ENCODE measurements at regions not wholly inside any gene's neighbourhood (a gene's known extent, or its start where the extent isn't known, plus 50 kb on each side); places are given as distances from the start of the nearest gene placed in this dataset.

DNA sequence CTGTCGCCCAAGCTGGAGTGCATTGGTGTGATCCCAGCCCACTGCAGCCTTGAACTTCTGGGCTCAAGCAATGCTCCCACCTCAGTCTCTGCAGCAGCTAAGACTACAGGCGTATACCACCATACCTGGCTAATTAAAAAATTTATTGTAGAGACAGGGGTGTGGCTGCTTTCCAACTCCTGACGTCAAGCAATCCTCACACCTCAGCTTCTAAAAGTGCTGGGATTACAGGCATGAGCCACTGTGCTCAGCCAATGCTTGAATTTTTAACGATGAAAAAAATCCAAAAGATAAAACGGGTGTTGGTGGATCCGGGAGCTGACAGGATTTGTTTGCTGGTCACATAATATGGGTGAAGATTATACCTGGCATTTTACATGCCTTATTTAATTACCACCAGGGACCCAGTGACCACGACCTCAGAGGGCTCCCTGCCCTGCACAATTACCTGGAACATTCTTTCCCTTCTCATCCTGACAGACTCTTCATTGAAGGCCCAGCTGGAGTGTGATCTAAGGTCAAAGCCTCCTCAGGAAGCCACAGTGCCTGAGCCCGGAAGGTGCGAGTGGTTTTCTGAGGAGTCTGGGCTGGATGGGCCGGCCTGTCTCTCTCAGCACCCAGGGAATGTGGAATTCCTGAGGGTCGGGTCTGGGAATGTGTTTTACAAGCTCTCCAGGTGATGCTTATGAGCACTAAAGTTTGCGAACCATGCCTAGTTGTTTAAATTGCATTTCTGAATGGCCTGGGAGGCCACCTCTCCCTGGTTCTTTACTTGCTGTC lies 193.3 kb downstream of the USP12 start:
- 44 to 52% methylated on average over 12 of the region's 12 CpGs for WGBS, 2 donors
- peak overlapping the region in 5 of 10 donors; percentile 10 to 61 (median 39) for H3K27ac ChIP-seq

DNA sequence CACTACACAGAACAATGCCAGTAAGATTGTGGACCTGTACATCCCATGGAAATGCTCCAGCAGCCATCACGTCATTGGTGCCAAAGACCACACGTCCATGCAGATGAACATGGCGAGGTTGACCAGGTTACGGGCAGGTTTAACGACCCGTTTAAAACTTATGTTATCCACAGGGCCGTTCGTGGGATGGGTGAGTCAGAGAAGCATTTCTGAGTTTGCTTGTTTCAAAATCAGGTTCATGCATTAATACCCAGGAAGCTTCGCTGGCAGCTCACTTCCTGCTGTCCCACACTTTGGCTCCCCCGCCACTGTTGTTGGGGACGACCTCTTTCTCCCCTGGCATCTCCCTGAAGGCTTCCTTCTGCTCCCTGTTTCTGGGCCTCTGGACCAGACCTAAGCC lies 194.1 kb downstream of the USP12 start:
- no peaks in the 10 kb centered on the region for H3K9me3 ChIP-seq
- no peak for DNase-seq
- peaks cover 0 to 15% (median 2%) of the 10 kb centered on the region in 9 donors for H3K4me1 ChIP-seq
- no peaks in the 10 kb centered on the region for H3K36me3 ChIP-seq
- 67 to 73% methylated on average over 11 of the region's 11 CpGs for WGBS, 2 donors
- TF ChIP-seq, protein P1, sequence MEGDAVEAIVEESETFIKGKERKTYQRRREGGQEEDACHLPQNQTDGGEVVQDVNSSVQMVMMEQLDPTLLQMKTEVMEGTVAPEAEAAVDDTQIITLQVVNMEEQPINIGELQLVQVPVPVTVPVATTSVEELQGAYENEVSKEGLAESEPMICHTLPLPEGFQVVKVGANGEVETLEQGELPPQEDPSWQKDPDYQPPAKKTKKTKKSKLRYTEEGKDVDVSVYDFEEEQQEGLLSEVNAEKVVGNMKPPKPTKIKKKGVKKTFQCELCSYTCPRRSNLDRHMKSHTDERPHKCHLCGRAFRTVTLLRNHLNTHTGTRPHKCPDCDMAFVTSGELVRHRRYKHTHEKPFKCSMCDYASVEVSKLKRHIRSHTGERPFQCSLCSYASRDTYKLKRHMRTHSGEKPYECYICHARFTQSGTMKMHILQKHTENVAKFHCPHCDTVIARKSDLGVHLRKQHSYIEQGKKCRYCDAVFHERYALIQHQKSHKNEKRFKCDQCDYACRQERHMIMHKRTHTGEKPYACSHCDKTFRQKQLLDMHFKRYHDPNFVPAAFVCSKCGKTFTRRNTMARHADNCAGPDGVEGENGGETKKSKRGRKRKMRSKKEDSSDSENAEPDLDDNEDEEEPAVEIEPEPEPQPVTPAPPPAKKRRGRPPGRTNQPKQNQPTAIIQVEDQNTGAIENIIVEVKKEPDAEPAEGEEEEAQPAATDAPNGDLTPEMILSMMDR (IDR thresholded peaks at IDR 0.05): no peak
- H3K27me3 ChIP-seq: peaks cover 0 to 9% (median 0%) of the 10 kb centered on the region in 7 donors
- intact Hi-C loops (cut with DNase I): no loop called here
- H3K4me3 ChIP-seq: no peak overlapping the region
- peak overlapping the region in 1 of 10 donors; percentile 27 for H3K27ac ChIP-seq
- peak in 3 of 8 donors; percentile 6 to 28 (median 7) for ATAC-seq

More for the DNA sequence above, 193.3 kb downstream of the USP12 start:
- H3K36me3 ChIP-seq: no peaks in the 10 kb centered on the region
- no peak overlapping the region for H3K4me3 ChIP-seq
- peaks cover 0 to 23% (median 5%) of the 10 kb centered on the region in 9 donors for H3K4me1 ChIP-seq
- no peak for DNase-seq
- no peaks in the 10 kb centered on the region for H3K9me3 ChIP-seq
- ATAC-seq: peak in 6 of 8 donors; percentile 18 to 44 (median 36)
- TF ChIP-seq, protein P1 (IDR thresholded peaks at IDR 0.05): no peak
- peaks cover 0 to 9% (median 0%) of the 10 kb centered on the region in 7 donors for H3K27me3 ChIP-seq
- intact Hi-C loops (cut with DNase I): no loop called here

- H3K27me3 ChIP-seq: peaks cover 0 to 9% (median 0%) of the 10 kb centered on the region in 7 donors
- H3K36me3 ChIP-seq: no peaks in the 10 kb centered on the region
- peaks cover 0 to 13% (median 0%) of the 10 kb centered on the region in 9 donors for H3K4me1 ChIP-seq
- DNase-seq (no peak), ATAC-seq (no peak)
- WGBS, 2 donors: 84 to 95% methylated on average over 1 of the region's 1 CpG
- no peak overlapping the region for H3K27ac ChIP-seq
- TF ChIP-seq, protein P1 (IDR thresholded peaks at IDR 0.05): no peak
- H3K4me3 ChIP-seq: no peak overlapping the region
- intact Hi-C loops (cut with DNase I): no loop called here
- H3K9me3 ChIP-seq: no peaks in the 10 kb centered on the region
Measured at GRCh38 chr13:26976313-26976712, 195.3 kb downstream of the USP12 start.

DNA sequence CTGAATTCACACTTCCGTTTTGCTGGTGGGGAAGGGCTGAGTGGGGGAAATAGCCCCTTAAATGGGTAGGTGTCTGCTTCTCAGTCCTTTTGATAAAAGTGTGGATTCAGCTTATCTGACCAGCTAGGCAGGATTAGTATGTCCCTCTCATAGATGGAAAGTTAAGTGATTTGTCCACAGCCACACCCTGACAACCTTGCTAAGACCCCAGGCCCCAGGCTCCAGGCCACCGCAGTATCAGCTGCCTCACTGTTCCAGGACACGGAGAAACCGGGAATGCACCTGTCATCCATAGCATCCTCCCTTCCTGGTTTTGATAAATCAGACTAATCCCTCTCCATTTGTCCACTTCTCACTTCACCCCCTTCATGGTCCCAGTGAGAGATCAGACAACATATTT lies 197.7 kb downstream of the USP12 start:
- Histone ChIP-seq H3K4me1 (peaks cover 0 to 9% (median 0%) of the 10 kb centered on the region in 9 donors), H3K27me3 (peaks cover 0 to 9% (median 0%) of the 10 kb centered on the region in 7 donors), H3K4me3 (no peak overlapping the region), H3K36me3 (no peaks in the 10 kb centered on the region), H3K9me3 (no peaks in the 10 kb centered on the region), H3K27ac (no peak overlapping the region)
- ATAC-seq: no peak
- intact Hi-C loops (cut with DNase I): no loop called here
- TF ChIP-seq, protein P1 (IDR thresholded peaks at IDR 0.05): no peak
- 56 to 82% methylated on average over 4 of the region's 4 CpGs for WGBS, 2 donors
- DNase-seq: no peak

Data from heart right ventricle (tissue), 16 donors.